Liver (tissue), 8 donors: ENCODE measurements at regions not wholly inside any gene's neighbourhood (a gene's known extent, or its start where the extent isn't known, plus 50 kb on each side); places are given as distances from the start of the nearest gene placed in this dataset.

Experiments used
- DNase-seq: peaks from one replicate; pipeline ENCODE4 v3.0.0-alpha.2; 2017; ENCODE audit warnings: low spot score
- H3K27ac ChIP-seq, 2 donors: one replicate each; pipeline ENCODE4 v1.7.0; 2013; ENCODE audit warnings: inconsistent platforms in 2 of 2, low read length in 2 of 2, control low read depth in 1 of 2, low read depth in 1 of 2, mild to moderate bottlenecking in 1 of 2
- H3K27me3 ChIP-seq, 4 donors: one replicate each; pipeline versions ENCODE4 v1.6.1 to v1.7.0; 2013; ENCODE audit warnings: low read length in 3 of 4, inconsistent platforms in 1 of 4, mild to moderate bottlenecking in 1 of 4, moderate library complexity in 1 of 4; ENCODE audit not compliant: control insufficient read depth in 4 of 4, insufficient read depth in 4 of 4
- H3K36me3 ChIP-seq, 4 donors: one replicate each; pipeline versions ENCODE4 v1.6.1 to v1.7.0; 2013; ENCODE audit warnings: low read length in 3 of 4, mild to moderate bottlenecking in 3 of 4, low read depth in 1 of 4, moderate library complexity in 1 of 4; ENCODE audit not compliant: control insufficient read depth in 4 of 4, insufficient read depth in 3 of 4
- H3K4me1 ChIP-seq, 4 donors: one replicate each; pipeline versions ENCODE4 v1.6.1 to v1.7.0; 2013; ENCODE audit warnings: low read length in 3 of 4, mild to moderate bottlenecking in 3 of 4, moderate library complexity in 1 of 4; ENCODE audit not compliant: control insufficient read depth in 4 of 4, insufficient read depth in 4 of 4
- H3K4me3 ChIP-seq, 3 donors: one replicate each; pipeline versions ENCODE4 v1.6.1 to v1.7.0; 2013; ENCODE audit warnings: low read length in 3 of 3, control low read depth in 1 of 3, low read depth in 1 of 3, mild to moderate bottlenecking in 1 of 3
- H3K9ac ChIP-seq, 2 donors: one replicate each; pipeline ENCODE4 v1.7.0; 2013; ENCODE audit warnings: low read length in 2 of 2, mild to moderate bottlenecking in 2 of 2, moderate library complexity in 2 of 2, control low read depth in 1 of 2, low read depth in 1 of 2
- H3K9me3 ChIP-seq, 4 donors: one replicate each; pipeline versions ENCODE4 v1.6.1 to v1.7.0; 2013; ENCODE audit warnings: low read length in 3 of 4; ENCODE audit not compliant: control insufficient read depth in 4 of 4
- ATF3 ChIP-seq: IDR thresholded peaks from 2 replicates; pipeline ENCODE4 v1.6.1; 2016; ENCODE audit warnings: antibody characterized with exemption
- CTCF ChIP-seq: fragments of 150-350 bp; IDR thresholded peaks from 2 replicates; pipeline ENCODE4 v1.5.1; 2017; ENCODE audit warnings: improper control_type of control experiment, low read depth, low read length; ENCODE audit not compliant: missing input control
- EGR1 ChIP-seq, 2 donors: IDR thresholded peaks; 2 replicates each; pipeline ENCODE4 v1.6.1; 2016 to 2018; ENCODE audit warnings: antibody characterized with exemption in 2 of 2, low read depth in 2 of 2
- FOXA1 ChIP-seq: IDR thresholded peaks from 2 replicates; pipeline ENCODE4 v1.6.1; 2016; ENCODE audit warnings: antibody characterized with exemption
- HNF4A ChIP-seq, 2 donors: conservative IDR thresholded peaks; 2 replicates each; pipeline ENCODE4 v1.6.1; 2016; ENCODE audit warnings: antibody characterized with exemption in 2 of 2, mild to moderate bottlenecking in 2 of 2
- HNF4G ChIP-seq: IDR thresholded peaks from 2 replicates; pipeline ENCODE4 v1.6.1; 2016; ENCODE audit warnings: antibody characterized with exemption
- JUND ChIP-seq, 2 donors: IDR thresholded peaks; 2 replicates each; pipeline ENCODE4 v1.6.1; 2016; ENCODE audit warnings: antibody characterized with exemption in 2 of 2
- MAX ChIP-seq: IDR thresholded peaks from 2 replicates; pipeline ENCODE4 v1.6.1; 2016; ENCODE audit warnings: antibody characterized with exemption
- NR2F2 ChIP-seq: IDR thresholded peaks from 2 replicates; pipeline ENCODE4 v1.6.1; 2016; ENCODE audit warnings: antibody characterized with exemption
- RAD21 ChIP-seq, 2 donors: IDR thresholded peaks; 2 replicates each; pipeline ENCODE4 v1.6.1; 2016; ENCODE audit warnings: antibody characterized with exemption in 2 of 2, mild to moderate bottlenecking in 2 of 2
- REST ChIP-seq: IDR thresholded peaks from 2 replicates; pipeline ENCODE4 v1.6.1; 2016; ENCODE audit warnings: antibody characterized with exemption, mild to moderate bottlenecking
- SP1 ChIP-seq: IDR thresholded peaks from 2 replicates; pipeline ENCODE4 v1.6.1; 2018; ENCODE audit warnings: antibody characterized with exemption, mild to moderate bottlenecking
- TAF1 ChIP-seq: conservative IDR thresholded peaks from 2 replicates; pipeline ENCODE4 v1.6.1; 2016; ENCODE audit warnings: antibody characterized with exemption, mild to moderate bottlenecking
- YY1 ChIP-seq: IDR thresholded peaks from 2 replicates; pipeline ENCODE4 v1.6.1; 2016; ENCODE audit warnings: antibody characterized with exemption, mild to moderate bottlenecking
- WGBS: extraction: QIAGEN DNeasy Blood & Tissue Kit; methylation state at CpG from one replicate; pipeline ENCODE4 v1.1.7; 2013; 5-methylcytosine and 5-hydroxymethylcytosine counted together
- donor health status: healthy.
- donor health status: healthy.
- donor health status: healthy.
- donor health status: healthy.
- donor health status: healthy.

GRCh38 chr2:104250635-104251034 is 603.3 kb upstream of the POU3F3 start:
- Histone ChIP-seq H3K4me3 (no peak overlapping the region), H3K27ac (no peak overlapping the region), H3K27me3 (no peaks in the 10 kb centered on the region), H3K36me3 (no peaks in the 10 kb centered on the region), H3K9me3 (no peaks in the 10 kb centered on the region), H3K9ac (no peak overlapping the region), H3K4me1 (no peaks in the 10 kb centered on the region)
- 78% methylated on average over 2 of the region's 2 CpGs for WGBS
- TF ChIP-seq MAX: no peak
- TF ChIP-seq JUND (IDR thresholded peaks at IDR 0.05): no peak
- no peak for DNase-seq

GRCh38 chr2:104254017-104254416 is 599.9 kb upstream of the POU3F3 start:
- no peaks in the 10 kb centered on the region for H3K27me3 ChIP-seq
- no peak overlapping the region for H3K4me3 ChIP-seq
- no peak for DNase-seq
- H3K36me3 ChIP-seq: no peaks in the 10 kb centered on the region
- no peaks in the 10 kb centered on the region for H3K4me1 ChIP-seq
- H3K9ac ChIP-seq: no peak overlapping the region
- no peaks in the 10 kb centered on the region for H3K9me3 ChIP-seq
- TF ChIP-seq RAD21 (IDR thresholded peaks at IDR 0.05): peak; percentile 7 to 19
- TF ChIP-seq EGR1 (IDR thresholded peaks at IDR 0.05; ENCODE audit: low read depth in 2 of 2): no peak
- no peak for TF ChIP-seq HNF4A (conservative IDR thresholded peaks at IDR 0.05)
- TF ChIP-seq YY1: no peak
- no peak for TF ChIP-seq JUND (IDR thresholded peaks at IDR 0.05)
- no peak for TF ChIP-seq SP1
- TF ChIP-seq NR2F2: no peak
- no peak for TF ChIP-seq HNF4G
- H3K27ac ChIP-seq: no peak overlapping the region

GRCh38 chr2:104262714-104263113 is 591.2 kb upstream of the POU3F3 start:
- WGBS: 81% methylated on average over 1 of the region's 1 CpG
- Histone ChIP-seq H3K36me3 (no peaks in the 10 kb centered on the region), H3K4me1 (no peaks in the 10 kb centered on the region), H3K4me3 (no peak overlapping the region), H3K27ac (no peak overlapping the region), H3K27me3 (no peaks in the 10 kb centered on the region), H3K9me3 (peaks cover 0 to 16% (median 13%) of the 10 kb centered on the region in 4 donors), H3K9ac (no peak overlapping the region)
- TF ChIP-seq REST: no peak
- TF ChIP-seq ATF3: no peak
- TF ChIP-seq HNF4A (conservative IDR thresholded peaks at IDR 0.05): no peak
- no peak for TF ChIP-seq NR2F2
- no peak for TF ChIP-seq FOXA1
- no peak for TF ChIP-seq YY1
- TF ChIP-seq SP1: no peak
- no peak for TF ChIP-seq CTCF
- no peak for TF ChIP-seq TAF1
- DNase-seq: no peak
